ENCODE measurements at regions not wholly inside any gene's neighbourhood (a gene's known extent, or its start where the extent isn't known, plus 50 kb on each side); places are given as distances from the start of the nearest gene placed in this dataset.

GRCh38 chr5:173672891-173673290 is 56.4 kb upstream of the BOD1 start (continued):
- TF ChIP-seq PATZ1 (tag by site-specific recombination; IDR thresholded peaks at IDR 0.05): no peak
- TF ChIP-seq RBAK (tag by site-specific recombination; IDR thresholded peaks at IDR 0.05): no peak

- Histone ChIP-seq H3K4me3 (ENCODE audit: low read depth, low read length) (no peak overlapping the region), H3K4me1 (ENCODE audit: control insufficient read depth, insufficient read depth, low read length) (no peaks in the 10 kb centered on the region), H3K27ac (ENCODE audit: extremely low read depth, low read depth, low read length) (no peak overlapping the region), H3K9me3 (ENCODE audit: control insufficient read depth, insufficient read depth, low read depth, low read length) (0 out of 2 replicates have a peak, but pooled peaks cover 2% of the 10 kb centered on the region), H3K36me3 (ENCODE audit: control insufficient read depth in 2 of 2, insufficient read depth in 1 of 2, low read length in 2 of 2) (no peaks in the 10 kb centered on the region)
- ChIA-PET CTCF (no interaction called here), POLR2A (no interaction called here)
- no peak for TF ChIP-seq YY2 (tag by site-specific recombination; IDR thresholded peaks at IDR 0.05)
- no peak for TF ChIP-seq KLF9 (tag by site-specific recombination; IDR thresholded peaks at IDR 0.05; ENCODE audit: low read depth)
- TF ChIP-seq ZNF776 (tag by site-specific recombination; IDR thresholded peaks at IDR 0.05; ENCODE audit: borderline replicate concordance): no peak
- no peak for TF ChIP-seq ZNF133 (tag by site-specific recombination; IDR thresholded peaks at IDR 0.05)
- TF ChIP-seq ZBTB7A (tag by site-specific recombination; IDR thresholded peaks at IDR 0.05; ENCODE audit: low read depth): no peak
- no peak for TF ChIP-seq PRDM1 (tag by site-specific recombination; IDR thresholded peaks at IDR 0.05)
- TF ChIP-seq ZNF791 (tag by site-specific recombination; IDR thresholded peaks at IDR 0.05): no peak
- TF ChIP-seq ZNF26 (tag by site-specific recombination; IDR thresholded peaks at IDR 0.05): no peak
- no peak for TF ChIP-seq ZNF366 (tag by site-specific recombination; conservative IDR thresholded peaks at IDR 0.05)
- TF ChIP-seq ZNF341 (tag by site-specific recombination; IDR thresholded peaks at IDR 0.05; ENCODE audit: low read depth): no peak
- no peak for TF ChIP-seq ZBTB1 (tag by site-specific recombination; IDR thresholded peaks at IDR 0.05)
- TF ChIP-seq ZNF549 (tag by site-specific recombination; IDR thresholded peaks at IDR 0.05): no peak
- TF ChIP-seq ZNF624 (tag by site-specific recombination; IDR thresholded peaks at IDR 0.05): no peak
- TF ChIP-seq ZNF580 (tag by site-specific recombination; IDR thresholded peaks at IDR 0.05): no peak
- TF ChIP-seq ZBTB11 (tag by site-specific recombination; conservative IDR thresholded peaks at IDR 0.05; ENCODE audit: low read depth): no peak
- no peak for TF ChIP-seq PRDM4 (tag by site-specific recombination; IDR thresholded peaks at IDR 0.05)
- TF ChIP-seq ZNF223 (tag by site-specific recombination; IDR thresholded peaks at IDR 0.05): no peak
Observed at GRCh38 chr5:173673295-173674101, 57.0 kb upstream of the BOD1 start.

Measured in HEK293 (cell line).